ENCODE measurements at regions not wholly inside any gene's neighbourhood (a gene's known extent, or its start where the extent isn't known, plus 50 kb on each side); places are given as distances from the start of the nearest gene placed in this dataset.

DNA sequence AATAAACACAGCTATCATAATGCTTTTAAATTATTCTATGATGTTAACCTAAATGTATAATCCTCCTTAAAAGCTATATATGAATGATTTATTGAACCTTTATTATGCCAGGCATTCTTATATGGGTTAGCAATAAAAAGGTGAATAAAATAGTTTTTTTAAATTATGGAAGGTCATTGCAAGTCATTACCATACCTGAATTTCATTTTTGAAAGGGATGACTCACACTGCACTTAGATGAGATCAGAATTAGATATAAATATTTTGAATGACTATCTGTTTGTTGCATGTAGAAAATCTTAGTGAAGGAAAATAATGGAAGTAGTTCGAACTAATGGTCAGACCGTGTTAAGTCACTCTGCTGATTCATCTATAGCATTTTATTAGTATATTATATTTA is 822.3 kb downstream of the LUZP2 start:
- WGBS, 2 donors (ENCODE audit: extremely low coverage in 2 of 2, insufficient read length in 2 of 2, insufficient replicate concordance in 1 of 2) = no CpG with 5 or more reads among the region's 2 CpGs
- H2BK120ac ChIP-seq (ENCODE audit: low read depth, low read length) = no peak overlapping the region

DNA sequence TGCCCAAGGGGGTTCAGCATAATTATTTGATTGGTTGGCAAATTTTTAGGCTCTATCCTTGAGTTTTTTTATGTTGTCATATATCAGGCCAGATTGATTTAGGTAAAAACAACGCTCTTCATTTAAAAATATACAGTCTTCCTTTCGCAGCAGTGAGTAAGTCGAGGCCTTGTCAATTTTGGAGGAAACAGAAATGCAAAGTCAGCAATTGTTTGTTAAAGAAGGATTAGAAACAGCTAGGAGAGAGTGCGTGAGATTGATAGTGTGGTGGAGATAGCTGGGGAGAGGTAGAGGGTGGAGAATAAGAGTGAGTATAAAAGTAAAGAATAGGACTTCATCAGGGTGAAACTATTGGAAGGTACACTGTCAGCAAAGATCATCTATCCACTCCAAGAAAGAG is 830.8 kb downstream of the LUZP2 start:
- 100% methylated on average over 1 of the region's 4 CpGs; no CpG with 5 or more reads in 1 of the 2 donors for WGBS, 2 donors (ENCODE audit: extremely low coverage in 2 of 2, insufficient read length in 2 of 2, insufficient replicate concordance in 1 of 2)
- Histone ChIP-seq H3K14ac (ENCODE audit: low read length) (no peak overlapping the region), H2BK12ac (ENCODE audit: low read length) (no peak overlapping the region), H3K23ac (ENCODE audit: low read depth, low read length, poor library complexity) (no peak overlapping the region), H2BK15ac (ENCODE audit: low read length) (no peak overlapping the region), H2AFZ (ENCODE audit: low read length) (no peak overlapping the region), H3K18ac (ENCODE audit: low read length) (no peak overlapping the region), H3K4me2 (ENCODE audit: insufficient read depth, low read length, poor library complexity, severe bottlenecking) (no peak overlapping the region), H2AK5ac (ENCODE audit: low read depth, low read length) (no peak overlapping the region), H2BK120ac (ENCODE audit: low read depth, low read length) (no peak overlapping the region), H4K8ac (ENCODE audit: low read depth, low read length) (no peak overlapping the region), H3K27me3 (ENCODE audit: control insufficient read depth in 3 of 3, insufficient read depth in 3 of 3, low read depth in 1 of 3, low read length in 3 of 3) (no peaks in the 10 kb centered on the region), H4K91ac (ENCODE audit: low read depth, low read length, poor library complexity) (no peak overlapping the region), H3K9ac (ENCODE audit: low read depth, low read length, poor library complexity) (no peak overlapping the region), H3K36me3 (replicated peaks in 1 of 2; ENCODE audit: control insufficient read depth in 2 of 2, insufficient read depth in 2 of 2, low read length in 2 of 2) (no peaks in the 10 kb centered on the region), H2BK5ac (ENCODE audit: low read length) (no peak overlapping the region), H3K4me1 (ENCODE audit: control insufficient read depth in 2 of 2, insufficient read depth in 1 of 2, low read depth in 1 of 2, low read length in 2 of 2) (no peaks in the 10 kb centered on the region), H3K27ac (replicated peaks; ENCODE audit: low read length) (no peak overlapping the region), H3K9me3 (replicated peaks in 1 of 2; ENCODE audit: control insufficient read depth in 2 of 2, insufficient read depth in 1 of 2, low read depth in 1 of 2, low read length in 2 of 2) (no peaks in the 10 kb centered on the region), H3K4ac (ENCODE audit: low read length) (no peak overlapping the region), H3K4me3 (ENCODE audit: low read length in 2 of 2) (no peak overlapping the region), H3K79me1 (ENCODE audit: low read depth, low read length) (no peaks in the 10 kb centered on the region)
- no peak for DNase-seq (ENCODE audit: low spot score)

More for the DNA sequence above, 822.3 kb downstream of the LUZP2 start:
- Histone ChIP-seq H3K27ac (replicated peaks; ENCODE audit: low read length) (no peak overlapping the region), H3K23ac (ENCODE audit: low read depth, low read length, poor library complexity) (no peak overlapping the region), H2BK12ac (ENCODE audit: low read length) (no peak overlapping the region), H3K4me1 (ENCODE audit: control insufficient read depth in 2 of 2, insufficient read depth in 1 of 2, low read depth in 1 of 2, low read length in 2 of 2) (no peaks in the 10 kb centered on the region), H4K8ac (ENCODE audit: low read depth, low read length) (no peak overlapping the region), H3K36me3 (replicated peaks in 1 of 2; ENCODE audit: control insufficient read depth in 2 of 2, insufficient read depth in 2 of 2, low read length in 2 of 2) (no peaks in the 10 kb centered on the region), H2AFZ (ENCODE audit: low read length) (no peak overlapping the region), H3K4ac (ENCODE audit: low read length) (no peak overlapping the region), H3K14ac (ENCODE audit: low read length) (no peak overlapping the region), H3K9ac (ENCODE audit: low read depth, low read length, poor library complexity) (no peak overlapping the region), H2AK5ac (ENCODE audit: low read depth, low read length) (no peak overlapping the region), H3K4me3 (ENCODE audit: low read length in 2 of 2) (no peak overlapping the region), H4K91ac (ENCODE audit: low read depth, low read length, poor library complexity) (no peak overlapping the region), H3K4me2 (ENCODE audit: insufficient read depth, low read length, poor library complexity, severe bottlenecking) (no peak overlapping the region), H3K79me1 (ENCODE audit: low read depth, low read length) (no peaks in the 10 kb centered on the region), H3K9me3 (replicated peaks in 1 of 2; ENCODE audit: control insufficient read depth in 2 of 2, insufficient read depth in 1 of 2, low read depth in 1 of 2, low read length in 2 of 2) (no peaks in the 10 kb centered on the region), H2BK15ac (ENCODE audit: low read length) (no peak overlapping the region), H3K27me3 (ENCODE audit: control insufficient read depth in 3 of 3, insufficient read depth in 3 of 3, low read depth in 1 of 3, low read length in 3 of 3) (no peaks in the 10 kb centered on the region), H3K18ac (ENCODE audit: low read length) (no peak overlapping the region), H2BK5ac (ENCODE audit: low read length) (no peak overlapping the region)
- no peak for DNase-seq (ENCODE audit: low spot score)

DNA sequence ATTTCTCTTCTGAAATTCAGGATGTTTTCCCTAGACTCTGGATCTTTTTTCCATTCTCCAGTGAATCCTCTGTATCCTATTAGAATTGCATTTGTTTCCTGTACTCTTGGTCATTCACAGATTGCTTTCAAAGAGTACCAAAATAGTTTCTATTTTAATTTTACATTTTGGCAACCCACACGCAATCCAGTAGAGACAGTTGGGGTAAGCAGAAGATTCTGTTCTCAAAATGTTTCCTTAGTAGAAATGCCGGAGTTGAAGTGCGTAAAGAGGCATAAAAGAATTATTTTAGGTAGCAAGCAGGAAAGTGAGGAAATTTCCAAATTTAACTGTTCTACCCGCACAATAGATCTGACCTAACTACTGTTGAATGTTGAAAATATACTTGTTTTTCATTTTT is 842.4 kb downstream of the LUZP2 start:
- Histone ChIP-seq H3K79me1 (ENCODE audit: low read depth, low read length) (no peaks in the 10 kb centered on the region), H2AFZ (ENCODE audit: low read length) (no peak overlapping the region), H3K4me1 (ENCODE audit: control insufficient read depth in 2 of 2, insufficient read depth in 1 of 2, low read depth in 1 of 2, low read length in 2 of 2) (no peaks in the 10 kb centered on the region), H3K36me3 (replicated peaks in 1 of 2; ENCODE audit: control insufficient read depth in 2 of 2, insufficient read depth in 2 of 2, low read length in 2 of 2) (no peaks in the 10 kb centered on the region), H3K14ac (ENCODE audit: low read length) (no peak overlapping the region), H4K91ac (ENCODE audit: low read depth, low read length, poor library complexity) (no peak overlapping the region), H3K18ac (ENCODE audit: low read length) (no peak overlapping the region), H4K8ac (ENCODE audit: low read depth, low read length) (no peak overlapping the region), H2BK12ac (ENCODE audit: low read length) (no peak overlapping the region), H2BK120ac (ENCODE audit: low read depth, low read length) (no peak overlapping the region), H3K23ac (ENCODE audit: low read depth, low read length, poor library complexity) (no peak overlapping the region), H3K4me3 (ENCODE audit: low read length in 2 of 2) (no peak overlapping the region), H3K27me3 (ENCODE audit: control insufficient read depth in 3 of 3, insufficient read depth in 3 of 3, low read depth in 1 of 3, low read length in 3 of 3) (no peaks in the 10 kb centered on the region), H3K9ac (ENCODE audit: low read depth, low read length, poor library complexity) (no peak overlapping the region), H2BK15ac (ENCODE audit: low read length) (no peak overlapping the region), H3K4me2 (ENCODE audit: insufficient read depth, low read length, poor library complexity, severe bottlenecking) (no peak overlapping the region), H3K9me3 (replicated peaks in 1 of 2; ENCODE audit: control insufficient read depth in 2 of 2, insufficient read depth in 1 of 2, low read depth in 1 of 2, low read length in 2 of 2) (no peaks in the 10 kb centered on the region), H2BK5ac (ENCODE audit: low read length) (no peak overlapping the region), H3K27ac (replicated peaks; ENCODE audit: low read length) (no peak overlapping the region), H2AK5ac (ENCODE audit: low read depth, low read length) (no peak overlapping the region), H3K4ac (ENCODE audit: low read length) (no peak overlapping the region)
- no peak for DNase-seq (ENCODE audit: low spot score)
- no CpG with 5 or more reads among the region's 4 CpGs for WGBS, 2 donors (ENCODE audit: extremely low coverage in 2 of 2, insufficient read length in 2 of 2, insufficient replicate concordance in 1 of 2)

DNA sequence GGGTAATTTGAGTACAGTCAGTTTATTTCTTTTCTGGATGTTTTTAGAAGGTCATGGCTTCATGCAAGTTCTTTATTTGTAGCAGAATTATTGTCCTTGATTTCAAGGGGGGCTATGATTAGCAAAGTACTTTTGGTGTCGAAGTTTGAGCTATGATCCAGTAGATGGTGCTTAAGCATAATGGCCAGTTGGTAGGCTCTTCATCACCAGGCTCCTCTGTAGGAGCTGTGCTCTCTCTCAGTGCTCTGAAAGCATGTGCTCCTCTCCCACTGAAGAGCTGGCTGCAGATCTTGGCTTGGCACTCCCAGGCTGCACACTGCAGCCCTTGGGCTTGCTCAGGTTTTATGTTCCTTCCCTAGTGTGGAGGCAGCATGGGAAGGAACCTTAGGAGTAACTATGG is 852.7 kb downstream of the LUZP2 start:
- no peak overlapping the region for H2AK5ac ChIP-seq (ENCODE audit: low read depth, low read length)

More for the DNA sequence above, 852.7 kb downstream of the LUZP2 start:
- Histone ChIP-seq H2BK15ac (ENCODE audit: low read length) (no peak overlapping the region), H3K36me3 (replicated peaks in 1 of 2; ENCODE audit: control insufficient read depth in 2 of 2, insufficient read depth in 2 of 2, low read length in 2 of 2) (no peaks in the 10 kb centered on the region), H3K14ac (ENCODE audit: low read length) (no peak overlapping the region), H4K8ac (ENCODE audit: low read depth, low read length) (no peak overlapping the region), H2BK5ac (ENCODE audit: low read length) (no peak overlapping the region), H2BK120ac (ENCODE audit: low read depth, low read length) (no peak overlapping the region), H3K27ac (replicated peaks; ENCODE audit: low read length) (no peak overlapping the region), H3K9ac (ENCODE audit: low read depth, low read length, poor library complexity) (no peak overlapping the region), H3K4ac (ENCODE audit: low read length) (no peak overlapping the region), H3K27me3 (ENCODE audit: control insufficient read depth in 3 of 3, insufficient read depth in 3 of 3, low read depth in 1 of 3, low read length in 3 of 3) (no peaks in the 10 kb centered on the region), H3K9me3 (replicated peaks in 1 of 2; ENCODE audit: control insufficient read depth in 2 of 2, insufficient read depth in 1 of 2, low read depth in 1 of 2, low read length in 2 of 2) (no peaks in the 10 kb centered on the region), H3K79me1 (ENCODE audit: low read depth, low read length) (no peaks in the 10 kb centered on the region), H3K18ac (ENCODE audit: low read length) (no peak overlapping the region), H4K91ac (ENCODE audit: low read depth, low read length, poor library complexity) (no peak overlapping the region), H3K4me1 (ENCODE audit: control insufficient read depth in 2 of 2, insufficient read depth in 1 of 2, low read depth in 1 of 2, low read length in 2 of 2) (no peaks in the 10 kb centered on the region), H2AFZ (ENCODE audit: low read length) (no peak overlapping the region), H2BK12ac (ENCODE audit: low read length) (no peak overlapping the region), H3K4me2 (ENCODE audit: insufficient read depth, low read length, poor library complexity, severe bottlenecking) (no peak overlapping the region), H3K23ac (ENCODE audit: low read depth, low read length, poor library complexity) (no peak overlapping the region), H3K4me3 (ENCODE audit: low read length in 2 of 2) (no peak overlapping the region)
- no peak for DNase-seq (ENCODE audit: low spot score)
- no CpG with 5 or more reads among the region's 1 CpG for WGBS, 2 donors (ENCODE audit: extremely low coverage in 2 of 2, insufficient read length in 2 of 2, insufficient replicate concordance in 1 of 2)

All from neuronal stem cell (in vitro differentiated cells).